Osteoblast (primary cell): ENCODE measurements at regions not wholly inside any gene's neighbourhood (a gene's known extent, or its start where the extent isn't known, plus 50 kb on each side); places are given as distances from the start of the nearest gene placed in this dataset.
"Not testable (repeated sequence)": the region's sequence is repeated elsewhere in the genome, so short reads cannot be mapped to it uniquely, and the experiment has no call there.

Experiments used
- DNase-seq: peaks from one replicate; pipeline ENCODE4 v3.0.0; 2011; ENCODE audit warnings: low spot score, mixed read lengths; ENCODE audit not compliant: insufficient read length; ENCODE audit errors: missing footprints
- H2AFZ ChIP-seq: 2 replicates; pipeline ENCODE4 v1.6.0; 2011; ENCODE audit warnings: mild to moderate bottlenecking, low read length
- H3K27ac ChIP-seq: 2 replicates; pipeline ENCODE4 v1.5.1; 2011; ENCODE audit warnings: mild to moderate bottlenecking, low read depth, low read length, moderate library complexity
- H3K27me3 ChIP-seq: 2 replicates; pipeline ENCODE4 v1.6.0; 2012; ENCODE audit warnings: mild to moderate bottlenecking, control low read depth, inconsistent platforms, low read length, moderate library complexity; ENCODE audit not compliant: insufficient read depth
- H3K36me3 ChIP-seq: 2 replicates; pipeline ENCODE4 v1.5.1; 2011; ENCODE audit warnings: mild to moderate bottlenecking, low read length, control low read depth, moderate library complexity; ENCODE audit not compliant: insufficient read depth
- H3K4me1 ChIP-seq: 2 replicates; pipeline ENCODE4 v1.5.1; 2011; ENCODE audit warnings: mild to moderate bottlenecking, low read length, control low read depth, moderate library complexity; ENCODE audit not compliant: insufficient read depth
- H3K4me2 ChIP-seq: 2 replicates; pipeline ENCODE4 v1.6.0; 2011; ENCODE audit warnings: mild to moderate bottlenecking, low read length; ENCODE audit not compliant: insufficient read depth
- H3K4me3 ChIP-seq: fragments of 200-600 bp; sonication (generic); 3 replicates; pipeline ENCODE4 v1.5.1; 2012; ENCODE audit warnings: mild to moderate bottlenecking, low read length, inconsistent platforms; ENCODE audit not compliant: insufficient read depth
- H3K79me2 ChIP-seq: 2 replicates; pipeline ENCODE4 v1.6.0; 2012; ENCODE audit warnings: mild to moderate bottlenecking, low read length, control low read depth, inconsistent platforms; ENCODE audit not compliant: insufficient read depth
- H3K9me3 ChIP-seq: 2 replicates; pipeline ENCODE4 v1.5.1; 2011; ENCODE audit warnings: low read depth, low read length, control low read depth
- H4K20me1 ChIP-seq: 2 replicates; pipeline ENCODE4 v1.6.0; 2012; ENCODE audit warnings: mild to moderate bottlenecking, low read length, control low read depth; ENCODE audit not compliant: insufficient read depth

DNA sequence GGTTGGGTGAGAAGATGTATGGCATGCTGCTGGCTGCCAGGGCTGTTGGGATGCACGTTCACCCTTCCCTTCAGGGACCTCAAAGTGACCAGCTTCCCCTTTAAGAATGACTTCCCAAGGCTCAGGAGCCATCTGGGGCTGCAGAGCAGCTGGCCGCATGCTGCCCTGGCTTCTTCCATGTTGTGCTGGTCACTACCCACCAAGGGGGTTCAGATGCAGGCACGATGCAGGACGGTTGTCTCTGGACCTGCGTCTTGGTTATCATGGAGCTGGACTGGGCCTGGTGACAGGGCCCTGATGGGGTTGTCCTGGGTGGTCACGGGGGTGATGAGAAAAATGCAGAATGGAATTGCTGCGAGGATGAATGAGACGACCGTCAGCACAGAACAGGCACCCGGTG lies 297.8 kb downstream of the POTED start:
- DNase-seq, H3K9me3 ChIP-seq, H3K27ac ChIP-seq, H4K20me1 ChIP-seq, H3K36me3 ChIP-seq, H3K4me1 ChIP-seq, H3K4me3 ChIP-seq, H2AFZ ChIP-seq, H3K27me3 ChIP-seq, H3K4me2 ChIP-seq, H3K79me2 ChIP-seq: not testable (repeated sequence)

DNA sequence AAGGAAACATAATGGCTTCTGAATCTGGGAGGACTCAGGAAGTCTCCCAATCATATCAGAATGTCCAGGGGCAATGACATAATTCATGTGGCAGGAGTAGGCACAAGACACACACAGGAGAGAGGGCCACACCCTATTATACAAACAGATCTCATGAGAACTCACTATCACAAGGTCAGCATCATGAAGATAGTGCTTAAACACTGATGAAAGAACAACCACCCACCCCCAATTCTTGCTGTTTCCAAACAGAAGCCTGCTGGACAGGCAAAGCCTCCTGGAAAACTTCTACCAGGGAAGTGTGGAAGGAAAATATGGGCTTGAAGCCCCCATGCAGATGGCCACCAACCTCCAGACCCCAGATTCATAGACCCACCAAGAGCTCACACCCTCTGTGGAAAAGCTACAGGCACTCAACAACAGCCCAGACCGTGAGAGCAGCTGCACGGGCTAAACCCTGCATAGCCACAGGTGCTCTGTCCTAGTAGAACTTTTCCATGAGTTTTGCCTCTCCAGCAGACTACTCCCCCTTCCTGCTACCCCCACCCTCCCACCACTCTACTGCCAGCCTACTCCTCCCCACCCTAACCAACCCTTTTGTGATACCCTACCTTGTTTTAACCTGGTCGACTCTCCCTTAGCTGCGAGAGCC lies 287.1 kb downstream of the POTED start:
- not testable (repeated sequence) for H3K27ac ChIP-seq, H3K27me3 ChIP-seq, H4K20me1 ChIP-seq, H3K36me3 ChIP-seq, H3K4me2 ChIP-seq, H3K4me1 ChIP-seq, H3K9me3 ChIP-seq, H3K79me2 ChIP-seq, H2AFZ ChIP-seq, H3K4me3 ChIP-seq
- DNase-seq: peak; percentile 47

GRCh38 chr21:13893617-13894016 lies 284.0 kb downstream of the POTED start:
- H3K27ac ChIP-seq, H2AFZ ChIP-seq, H3K4me2 ChIP-seq, H3K79me2 ChIP-seq, H3K9me3 ChIP-seq, H3K36me3 ChIP-seq, DNase-seq, H3K4me3 ChIP-seq, H4K20me1 ChIP-seq, H3K4me1 ChIP-seq, H3K27me3 ChIP-seq: not testable (repeated sequence)

- H3K79me2 ChIP-seq, DNase-seq, H3K4me2 ChIP-seq, H2AFZ ChIP-seq, H3K4me3 ChIP-seq, H3K27me3 ChIP-seq, H3K4me1 ChIP-seq, H4K20me1 ChIP-seq, H3K27ac ChIP-seq, H3K9me3 ChIP-seq, H3K36me3 ChIP-seq: not testable (repeated sequence)
Measured at GRCh38 chr21:13893025-13893424, 283.4 kb downstream of the POTED start.

DNA sequence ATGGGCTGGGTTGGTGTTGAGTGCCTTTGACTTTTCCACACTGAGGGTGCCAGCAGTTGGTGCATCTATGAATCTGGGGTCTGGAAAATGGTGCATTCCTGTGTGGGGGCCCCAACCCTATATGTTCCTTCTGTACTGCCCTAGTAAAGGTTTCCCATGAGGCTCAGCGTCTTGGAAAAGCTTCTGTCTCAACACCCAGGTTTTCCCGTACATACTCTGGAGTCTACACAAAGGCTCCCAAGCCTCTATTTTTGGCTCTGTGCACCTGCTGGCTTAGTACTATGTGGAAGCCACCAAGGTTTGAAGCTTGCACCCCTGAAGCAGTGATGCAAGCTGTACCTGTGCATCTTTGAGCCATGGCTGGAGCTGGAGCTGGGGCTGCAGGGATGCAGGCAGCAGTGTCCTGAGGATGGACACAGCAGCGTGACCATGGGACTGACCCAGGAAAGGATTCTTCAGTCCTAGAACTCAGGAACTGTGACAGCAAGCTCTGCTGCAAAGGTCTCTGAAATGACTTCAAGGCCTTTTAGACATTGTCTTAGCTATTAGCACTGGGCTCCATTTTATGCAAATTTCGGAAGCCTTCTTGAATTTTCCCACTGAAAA lies 282.7 kb downstream of the POTED start:
- H3K27ac ChIP-seq, H3K4me1 ChIP-seq, H3K4me2 ChIP-seq, DNase-seq, H3K9me3 ChIP-seq, H3K79me2 ChIP-seq, H3K27me3 ChIP-seq, H2AFZ ChIP-seq, H4K20me1 ChIP-seq, H3K36me3 ChIP-seq, H3K4me3 ChIP-seq: not testable (repeated sequence)

DNA sequence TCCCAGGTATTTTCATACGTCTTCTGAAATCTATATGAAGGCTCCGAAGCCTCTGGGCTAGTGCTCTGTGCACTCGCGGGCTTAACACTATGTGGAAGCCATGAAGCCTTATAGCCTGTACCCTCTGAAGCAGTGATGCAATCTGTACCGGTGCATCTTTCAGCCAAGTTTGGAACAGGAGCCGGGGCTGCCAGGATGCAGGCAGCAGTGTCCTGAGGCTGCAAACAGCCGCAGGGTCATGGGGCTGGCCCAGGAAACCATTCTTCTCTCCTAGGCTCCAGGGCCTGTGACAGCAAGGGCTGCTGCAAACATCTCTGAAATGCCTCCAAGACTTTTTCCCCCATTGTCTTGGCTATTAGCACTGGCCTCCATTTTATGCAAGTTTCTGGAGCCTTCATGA lies 279.6 kb downstream of the POTED start:
- not testable (repeated sequence) for H2AFZ ChIP-seq, H3K4me1 ChIP-seq, H3K36me3 ChIP-seq, DNase-seq, H3K9me3 ChIP-seq, H3K4me2 ChIP-seq, H3K4me3 ChIP-seq, H3K27ac ChIP-seq, H3K27me3 ChIP-seq, H3K79me2 ChIP-seq, H4K20me1 ChIP-seq

DNA sequence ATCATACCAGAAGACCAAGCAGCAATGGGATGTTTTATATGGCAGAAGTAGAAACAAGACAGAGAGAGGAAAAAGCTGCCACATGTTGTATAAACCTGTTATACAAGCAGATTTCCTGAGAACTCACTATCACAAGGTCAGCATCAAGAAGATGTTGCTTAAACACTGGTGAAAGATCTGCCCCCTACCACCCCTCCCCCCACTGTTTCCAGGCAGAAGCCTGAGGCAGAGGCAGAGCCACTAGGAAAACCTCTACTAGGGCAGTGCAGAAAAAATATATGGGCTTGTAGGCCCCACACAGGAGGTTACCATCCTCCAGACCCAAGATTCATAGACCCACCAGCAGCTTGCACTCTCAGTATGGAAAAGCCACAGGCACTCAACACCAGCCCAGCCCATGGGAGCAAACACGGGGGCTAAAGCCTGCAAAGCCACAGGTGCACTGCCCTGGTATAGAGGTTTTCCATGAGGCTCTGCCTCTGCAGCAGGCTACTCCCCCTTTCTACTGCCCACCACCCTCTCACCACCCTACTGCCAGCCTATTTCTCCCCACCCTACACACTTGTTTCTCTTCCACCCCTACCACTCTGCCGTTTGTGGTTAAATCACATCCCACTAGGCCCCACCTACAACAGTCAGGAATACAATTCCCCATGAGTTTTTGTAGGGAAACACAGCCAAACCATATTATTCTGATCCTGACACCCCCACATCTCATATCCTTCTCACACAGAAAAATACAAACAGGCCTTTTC lies 274.2 kb downstream of the POTED start:
- not testable (repeated sequence) for H3K27me3 ChIP-seq, H3K4me3 ChIP-seq, H4K20me1 ChIP-seq, H3K79me2 ChIP-seq, H3K9me3 ChIP-seq, DNase-seq, H3K27ac ChIP-seq, H3K4me2 ChIP-seq, H3K4me1 ChIP-seq, H2AFZ ChIP-seq, H3K36me3 ChIP-seq

- not testable (repeated sequence) for H4K20me1 ChIP-seq, H3K79me2 ChIP-seq, H3K27me3 ChIP-seq, H3K4me1 ChIP-seq, H3K4me2 ChIP-seq, H3K9me3 ChIP-seq, H2AFZ ChIP-seq, H3K36me3 ChIP-seq, DNase-seq, H3K4me3 ChIP-seq, H3K27ac ChIP-seq
Measured at GRCh38 chr21:13877503-13877902, 267.9 kb downstream of the POTED start.

GRCh38 chr21:13876999-13877398 lies 267.4 kb downstream of the POTED start:
- H3K4me2 ChIP-seq, H3K27me3 ChIP-seq, H3K27ac ChIP-seq, H2AFZ ChIP-seq, H3K4me3 ChIP-seq, H4K20me1 ChIP-seq, DNase-seq, H3K9me3 ChIP-seq, H3K36me3 ChIP-seq, H3K79me2 ChIP-seq, H3K4me1 ChIP-seq: not testable (repeated sequence)
